OCI-LY3 (cell line): ENCODE measurements at regions not wholly inside any gene's neighbourhood (a gene's known extent, or its start where the extent isn't known, plus 50 kb on each side); places are given as distances from the start of the nearest gene placed in this dataset.

Experiments
- EZH2phosphoT487 ChIP-seq: fragments of 200-600 bp; shearing (Covaris generic); IDR thresholded peaks from 2 replicates; pipeline ENCODE4 v1.6.1; 2018; ENCODE audit warnings: antibody characterized with exemption, mixed run types, low read depth
- TF ChIP-seq, protein P1 (sequence below): fragments of 200-600, 300-600 bp; sonication (generic); IDR thresholded peaks from 2 replicates; pipeline ENCODE4 v1.5.1; 2014; ENCODE audit warnings: antibody characterized with exemption, low read length, low read depth

DNA sequence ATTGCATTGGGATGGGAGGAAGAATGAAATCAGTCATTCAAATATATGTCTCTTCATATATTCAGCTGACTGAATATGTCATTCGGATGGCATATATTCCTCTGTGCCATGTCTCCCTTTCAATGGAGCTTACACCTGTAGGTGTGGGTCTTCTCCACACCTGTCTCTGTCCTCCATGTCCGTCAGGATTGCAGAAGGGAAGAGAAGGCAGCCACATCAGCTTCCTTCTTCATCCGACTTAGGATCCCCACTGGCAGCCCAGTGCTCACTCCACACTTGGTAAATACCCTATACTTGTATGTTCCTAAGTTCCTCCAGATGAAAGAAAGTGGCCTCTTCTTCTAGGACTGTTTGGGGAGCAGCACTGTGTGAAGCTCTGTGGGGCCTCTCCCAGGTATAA lies 250.1 kb downstream of the BCL2 start:
- TF ChIP-seq, protein P1, sequence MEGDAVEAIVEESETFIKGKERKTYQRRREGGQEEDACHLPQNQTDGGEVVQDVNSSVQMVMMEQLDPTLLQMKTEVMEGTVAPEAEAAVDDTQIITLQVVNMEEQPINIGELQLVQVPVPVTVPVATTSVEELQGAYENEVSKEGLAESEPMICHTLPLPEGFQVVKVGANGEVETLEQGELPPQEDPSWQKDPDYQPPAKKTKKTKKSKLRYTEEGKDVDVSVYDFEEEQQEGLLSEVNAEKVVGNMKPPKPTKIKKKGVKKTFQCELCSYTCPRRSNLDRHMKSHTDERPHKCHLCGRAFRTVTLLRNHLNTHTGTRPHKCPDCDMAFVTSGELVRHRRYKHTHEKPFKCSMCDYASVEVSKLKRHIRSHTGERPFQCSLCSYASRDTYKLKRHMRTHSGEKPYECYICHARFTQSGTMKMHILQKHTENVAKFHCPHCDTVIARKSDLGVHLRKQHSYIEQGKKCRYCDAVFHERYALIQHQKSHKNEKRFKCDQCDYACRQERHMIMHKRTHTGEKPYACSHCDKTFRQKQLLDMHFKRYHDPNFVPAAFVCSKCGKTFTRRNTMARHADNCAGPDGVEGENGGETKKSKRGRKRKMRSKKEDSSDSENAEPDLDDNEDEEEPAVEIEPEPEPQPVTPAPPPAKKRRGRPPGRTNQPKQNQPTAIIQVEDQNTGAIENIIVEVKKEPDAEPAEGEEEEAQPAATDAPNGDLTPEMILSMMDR: no peak
- TF ChIP-seq EZH2phosphoT487: no peak
